Suppressor macrophage treated with lipopolysaccharide for 1 hour (primary cell): ENCODE measurements at regions not wholly inside any gene's neighbourhood (a gene's known extent, or its start where the extent isn't known, plus 50 kb on each side); places are given as distances from the start of the nearest gene placed in this dataset.

ENCODE experiments used
- DNase-seq, 3 donors: peaks; one replicate each; pipeline ENCODE4 v3.0.0-alpha.2; 2020 to 2022

- DNase-seq = no peak
Observed at GRCh38 chr5:61800450-61800849, 468.4 kb downstream of the ZSWIM6 start.

DNA sequence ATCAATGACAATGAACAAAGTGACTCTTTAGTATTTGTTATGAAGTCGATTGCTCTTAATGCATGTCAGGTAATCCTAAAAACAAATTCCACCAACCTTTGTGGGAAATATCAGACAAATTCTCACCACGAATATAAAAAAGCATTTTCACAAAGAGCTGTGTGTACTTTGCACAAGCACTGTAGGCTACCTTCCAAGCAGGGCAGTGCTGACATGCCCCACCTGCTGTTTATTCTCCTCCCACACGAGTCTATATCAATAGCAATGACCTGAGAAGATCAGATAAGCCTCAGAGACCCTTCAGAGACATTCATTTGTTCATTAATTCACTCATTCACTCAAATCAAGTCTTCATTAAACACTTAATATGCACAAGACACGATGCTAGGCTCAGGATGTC lies 469.1 kb downstream of the ZSWIM6 start:
- no peak for DNase-seq

GRCh38 chr5:61802456-61802855 lies 470.4 kb downstream of the ZSWIM6 start:
- DNase-seq = no peak

GRCh38 chr5:61805101-61805500 lies 473.0 kb downstream of the ZSWIM6 start:
- DNase-seq = no peak

- DNase-seq = no peak
Observed at GRCh38 chr5:61806491-61807020, 474.5 kb downstream of the ZSWIM6 start.

DNA sequence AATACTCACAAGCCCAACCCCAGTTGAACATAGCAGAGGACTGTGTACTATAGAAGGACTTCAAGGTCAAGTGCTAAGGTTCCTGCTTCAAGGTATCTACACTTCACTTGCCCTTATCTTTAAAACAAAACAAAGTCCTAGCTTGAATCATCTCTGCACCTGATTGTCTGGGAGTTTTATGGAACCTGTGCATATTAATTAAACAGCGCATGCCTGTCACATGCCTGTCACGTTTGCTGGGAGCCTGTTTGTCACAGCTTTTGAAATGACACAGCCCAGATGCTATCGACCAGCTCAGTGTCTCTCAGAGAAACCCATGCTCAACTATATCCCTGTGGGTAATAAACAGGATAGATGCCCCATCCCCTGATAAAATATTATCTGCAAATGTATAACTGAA lies 476.0 kb downstream of the ZSWIM6 start:
- no peak for DNase-seq

GRCh38 chr5:61808909-61809308 lies 476.9 kb downstream of the ZSWIM6 start:
- no peak for DNase-seq

- DNase-seq = no peak
Observed at GRCh38 chr5:61809651-61810050, 477.6 kb downstream of the ZSWIM6 start.

DNA sequence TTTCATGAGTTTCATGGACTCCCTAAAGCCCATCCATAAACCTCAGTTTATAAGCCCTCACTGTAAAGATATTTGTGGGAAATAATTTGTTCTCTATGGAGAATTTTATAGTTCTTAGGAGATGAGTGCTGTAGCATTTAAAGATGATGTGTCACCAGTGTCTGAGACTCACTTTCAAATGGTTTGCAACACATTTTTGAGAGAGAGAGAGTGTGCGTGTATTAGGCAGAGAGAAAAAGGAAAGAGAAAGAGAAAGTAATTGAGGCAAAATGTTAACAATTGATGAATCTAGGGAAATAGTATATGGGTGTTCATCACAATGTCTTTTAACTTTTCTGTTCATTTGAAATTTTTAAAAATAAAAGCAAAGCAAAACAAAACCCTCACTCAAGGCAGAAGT lies 479.0 kb downstream of the ZSWIM6 start:
- peak; percentile 8 to 27 (median 13) for DNase-seq

DNA sequence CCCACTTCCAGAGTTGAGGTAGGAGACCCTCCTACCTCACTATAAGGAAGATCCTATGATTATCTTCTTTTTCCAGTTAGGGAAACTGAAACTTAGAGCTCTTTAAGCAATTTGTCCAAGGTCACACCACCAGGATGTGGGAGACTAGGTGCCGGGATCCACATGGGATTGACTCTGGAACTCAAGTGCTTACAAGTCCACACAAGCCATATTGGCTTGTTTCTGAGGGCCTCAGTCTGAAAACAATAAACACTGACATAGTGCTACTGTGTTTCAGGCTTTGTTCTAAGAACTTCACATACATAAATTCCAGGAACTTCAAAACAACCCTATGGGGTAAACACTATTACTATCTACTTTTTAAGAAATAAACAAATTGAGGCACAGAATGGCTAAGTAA lies 481.3 kb downstream of the ZSWIM6 start:
- DNase-seq = no peak

- DNase-seq = no peak
Observed at GRCh38 chr5:61815339-61815738, 483.3 kb downstream of the ZSWIM6 start.

DNA sequence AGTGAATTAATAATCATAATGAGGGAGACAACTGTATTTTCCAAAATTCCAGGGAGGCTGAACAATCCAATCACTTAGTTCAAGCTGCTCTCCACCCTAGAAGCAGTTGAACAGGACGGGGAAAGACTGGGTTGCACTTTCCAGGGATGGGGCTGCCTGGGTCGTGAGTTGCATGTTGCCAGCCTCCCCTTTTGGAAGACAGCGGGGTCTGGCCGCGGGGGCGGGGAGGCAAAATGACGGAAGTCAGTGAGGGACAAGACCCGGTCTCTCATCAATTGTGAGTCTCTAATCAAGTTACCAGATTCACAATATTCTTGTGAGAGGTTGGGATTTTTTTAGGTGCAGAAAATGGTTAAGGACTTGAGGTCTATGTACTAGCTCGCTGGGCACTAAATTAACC lies 484.1 kb downstream of the ZSWIM6 start:
- DNase-seq = no peak

DNA sequence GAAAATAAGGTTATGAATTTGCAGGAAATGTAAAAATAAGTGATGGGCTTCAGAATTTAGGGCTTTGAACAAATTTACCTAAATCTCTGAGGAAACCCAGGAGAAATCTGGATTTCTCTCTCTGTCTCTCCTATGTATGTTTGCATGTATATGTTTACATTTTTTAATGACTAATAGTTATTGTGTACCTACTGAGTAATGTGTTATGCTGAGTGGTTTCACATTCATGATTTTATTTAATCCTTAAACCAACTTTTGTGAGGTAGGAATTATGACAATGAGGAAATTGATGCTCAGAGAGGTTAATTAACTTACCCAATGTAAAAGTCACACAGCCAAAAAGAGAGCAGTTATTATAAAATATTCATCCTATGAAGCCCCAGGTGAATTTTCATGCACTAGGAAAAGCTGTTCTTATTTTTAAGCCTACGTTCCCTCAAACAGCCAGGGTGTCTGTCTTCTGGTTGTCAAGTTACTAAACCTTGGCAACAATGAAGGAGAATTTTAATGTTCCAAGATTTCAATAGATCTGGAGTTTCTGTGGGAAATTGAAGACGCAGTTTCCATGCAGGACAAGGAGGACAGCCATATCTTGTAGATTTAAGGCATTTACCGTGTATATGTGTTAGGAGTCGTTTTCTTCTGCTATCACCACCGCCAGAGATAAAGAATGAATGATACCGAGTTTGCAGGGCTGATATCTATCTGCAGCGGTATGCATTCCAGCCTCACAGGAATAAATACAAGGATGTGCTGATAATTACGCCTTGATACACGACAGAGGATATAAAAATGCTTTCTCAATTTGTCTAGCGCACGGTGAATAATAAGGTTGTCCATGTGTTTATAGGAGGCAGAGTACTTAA lies 484.8 kb downstream of the ZSWIM6 start:
- no peak for DNase-seq

- DNase-seq = peak; percentile 30 to 34 (median 33)
Observed at GRCh38 chr5:61817472-61818326, 485.6 kb downstream of the ZSWIM6 start.

DNA sequence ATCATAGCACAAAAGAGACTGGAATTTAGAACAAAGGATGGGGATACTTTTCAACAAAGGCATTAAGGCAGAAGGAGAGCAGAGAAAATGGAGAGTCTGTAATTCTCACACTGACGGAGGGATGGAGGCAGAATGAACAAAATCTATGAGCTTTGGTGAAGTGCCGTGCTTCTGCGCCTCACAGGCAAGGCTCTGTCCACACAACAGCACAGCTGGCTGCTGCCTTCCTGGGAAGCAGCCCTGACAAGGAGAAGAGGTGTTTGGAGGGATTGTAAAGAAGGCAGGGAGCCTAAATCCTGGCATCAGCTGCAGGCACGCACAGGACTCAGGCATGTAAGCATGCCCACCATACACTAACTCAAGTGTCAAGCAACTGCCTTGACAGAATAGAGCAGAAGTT lies 485.2 kb upstream of the KIF2A start:
- no peak for DNase-seq

DNA sequence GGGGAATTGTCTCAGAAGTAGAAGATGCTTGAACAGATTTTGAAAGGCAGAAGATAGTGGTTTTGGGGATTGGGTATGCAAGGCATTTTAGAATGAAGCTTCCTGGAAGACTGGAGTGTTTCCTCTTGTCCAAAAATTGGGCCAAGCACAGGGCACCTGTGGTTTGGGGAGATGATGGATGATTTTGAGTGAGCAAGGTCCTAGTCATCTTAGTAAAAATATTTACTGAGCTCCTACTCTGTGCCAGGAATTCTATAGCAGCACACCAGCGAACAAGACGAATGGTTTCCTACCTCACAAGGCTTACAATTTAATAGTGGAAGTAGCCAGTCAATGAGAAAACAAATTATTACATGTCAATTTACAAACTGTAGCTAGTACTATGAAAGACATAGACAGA lies 484.4 kb upstream of the KIF2A start:
- no peak for DNase-seq

DNA sequence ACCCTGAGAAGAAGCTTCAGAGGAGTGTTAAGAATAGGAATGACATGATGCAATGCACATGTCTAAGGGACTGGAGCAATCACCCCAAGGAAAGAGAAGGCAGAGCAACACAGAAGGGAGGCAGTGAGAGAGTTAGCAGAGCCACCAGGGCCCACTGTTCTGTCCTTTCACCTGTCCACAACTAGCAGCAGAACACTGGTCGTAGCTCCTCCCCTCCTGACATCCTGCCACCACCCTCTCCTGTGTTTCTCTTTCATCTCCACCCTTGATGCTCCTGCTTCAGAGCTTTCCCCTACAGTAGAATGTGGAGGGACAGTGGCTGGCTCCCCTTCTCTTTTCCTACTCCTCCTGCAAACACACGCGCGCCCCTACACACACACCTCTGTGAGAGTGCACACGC lies 483.4 kb upstream of the KIF2A start:
- no peak for DNase-seq

- DNase-seq = no peak
Observed at GRCh38 chr5:61823065-61823464, 482.9 kb upstream of the KIF2A start.

DNA sequence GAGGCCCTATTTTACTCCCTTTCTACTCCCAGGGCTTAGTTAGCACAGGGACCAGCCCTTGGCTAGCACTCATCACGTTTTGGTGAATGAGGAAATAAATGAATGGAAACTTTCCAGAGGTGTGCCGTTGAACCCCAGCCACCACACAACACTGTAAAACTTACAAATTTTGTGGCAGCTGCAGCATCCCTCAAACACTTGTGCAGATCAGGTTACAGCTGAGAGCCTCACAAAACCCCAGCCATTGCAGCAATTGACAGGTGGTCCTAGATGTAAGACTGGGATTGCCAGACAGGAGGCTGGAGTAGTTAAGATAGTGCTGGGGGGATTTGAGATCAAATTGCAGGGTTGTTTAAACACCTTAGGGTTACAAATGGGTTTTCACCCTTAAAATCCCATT lies 482.2 kb upstream of the KIF2A start:
- no peak for DNase-seq

- peak in 2 of 3 donors; percentile 11 to 12 for DNase-seq
Observed at GRCh38 chr5:61824396-61824795, 481.6 kb upstream of the KIF2A start.

GRCh38 chr5:61827445-61827975 lies 478.5 kb upstream of the KIF2A start:
- no peak for DNase-seq

DNA sequence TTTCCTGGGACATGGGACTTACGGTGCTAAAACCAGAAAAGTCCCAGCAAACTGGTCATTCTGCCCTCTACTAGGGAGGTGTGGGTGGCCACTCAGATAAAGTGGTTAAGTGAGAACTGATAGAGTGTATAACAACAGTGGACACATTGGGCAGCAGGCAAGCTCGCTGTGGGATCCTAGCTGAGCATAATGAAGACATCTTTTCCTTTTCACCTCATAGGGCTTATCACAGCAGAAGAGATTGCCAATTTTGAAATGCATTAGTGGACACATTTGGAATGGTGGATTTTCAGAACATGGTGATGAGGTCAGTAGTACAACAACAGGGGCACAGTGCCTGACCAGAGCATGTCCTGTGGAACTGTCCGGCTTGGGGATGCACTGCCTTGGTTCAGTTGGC lies 477.1 kb upstream of the KIF2A start:
- no peak for DNase-seq

DNA sequence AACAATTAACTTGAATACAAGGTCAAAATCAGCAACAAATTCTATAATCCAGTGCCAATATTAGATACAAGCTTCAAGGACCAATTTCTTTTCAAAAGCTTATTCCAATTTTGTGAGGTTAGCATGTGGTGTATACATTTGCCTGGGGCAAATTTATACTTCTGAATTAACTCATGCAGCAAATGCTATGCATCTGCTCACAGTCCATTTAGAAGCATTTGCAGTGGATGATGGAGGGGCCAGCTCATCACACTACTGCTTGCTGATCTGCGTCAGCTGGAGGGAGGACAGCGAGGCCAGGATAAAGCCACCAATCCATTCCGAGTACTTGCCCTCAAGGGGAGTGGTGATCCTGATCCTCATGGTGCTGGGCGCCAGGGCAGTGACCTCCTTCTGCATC lies 474.3 kb upstream of the KIF2A start:
- DNase-seq = no peak

GRCh38 chr5:61837788-61838187 lies 468.2 kb upstream of the KIF2A start:
- DNase-seq = no peak
